ENCODE measurements at regions not wholly inside any gene's neighbourhood (a gene's known extent, or its start where the extent isn't known, plus 50 kb on each side); places are given as distances from the start of the nearest gene placed in this dataset.

DNA sequence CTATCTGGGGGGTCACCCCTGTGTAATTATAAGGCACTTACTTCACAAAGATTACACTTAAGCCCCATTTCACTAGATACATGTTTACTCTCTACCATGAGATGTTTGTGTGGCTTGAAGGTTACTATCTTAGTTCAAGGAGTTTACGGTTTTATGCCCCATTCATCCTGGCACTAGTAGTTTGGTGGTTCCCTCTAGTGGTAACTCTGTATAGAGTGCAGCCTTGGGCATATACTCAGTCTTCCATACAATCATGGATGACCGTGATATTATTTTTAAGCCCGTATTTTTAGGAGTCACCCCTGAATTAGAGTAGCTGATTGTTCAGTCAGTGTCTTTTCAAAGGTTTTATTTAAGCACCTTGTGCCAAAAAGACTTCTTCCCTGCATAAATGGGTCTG lies 109.9 kb upstream of the FAM47C start:
- TF ChIP-seq, protein P1, sequence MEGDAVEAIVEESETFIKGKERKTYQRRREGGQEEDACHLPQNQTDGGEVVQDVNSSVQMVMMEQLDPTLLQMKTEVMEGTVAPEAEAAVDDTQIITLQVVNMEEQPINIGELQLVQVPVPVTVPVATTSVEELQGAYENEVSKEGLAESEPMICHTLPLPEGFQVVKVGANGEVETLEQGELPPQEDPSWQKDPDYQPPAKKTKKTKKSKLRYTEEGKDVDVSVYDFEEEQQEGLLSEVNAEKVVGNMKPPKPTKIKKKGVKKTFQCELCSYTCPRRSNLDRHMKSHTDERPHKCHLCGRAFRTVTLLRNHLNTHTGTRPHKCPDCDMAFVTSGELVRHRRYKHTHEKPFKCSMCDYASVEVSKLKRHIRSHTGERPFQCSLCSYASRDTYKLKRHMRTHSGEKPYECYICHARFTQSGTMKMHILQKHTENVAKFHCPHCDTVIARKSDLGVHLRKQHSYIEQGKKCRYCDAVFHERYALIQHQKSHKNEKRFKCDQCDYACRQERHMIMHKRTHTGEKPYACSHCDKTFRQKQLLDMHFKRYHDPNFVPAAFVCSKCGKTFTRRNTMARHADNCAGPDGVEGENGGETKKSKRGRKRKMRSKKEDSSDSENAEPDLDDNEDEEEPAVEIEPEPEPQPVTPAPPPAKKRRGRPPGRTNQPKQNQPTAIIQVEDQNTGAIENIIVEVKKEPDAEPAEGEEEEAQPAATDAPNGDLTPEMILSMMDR (IDR thresholded peaks at IDR 0.05) = peak in 1 of 6 experiments; percentile 20
- no peak for TF ChIP-seq POLR2A (IDR thresholded peaks at IDR 0.05)

Measured in thyroid gland (tissue), 4 donors.